HT1080 (cell line): ENCODE measurements at regions not wholly inside any gene's neighbourhood (a gene's known extent, or its start where the extent isn't known, plus 50 kb on each side); places are given as distances from the start of the nearest gene placed in this dataset.

Source experiments
- DNase-seq: peaks from one replicate; pipeline ENCODE4 v3.0.0-alpha.2; 2015; ENCODE audit warnings: low read depth

GRCh38 chr2:167900435-167901114, 346.8 kb downstream of the STK39 start:
- no peak for DNase-seq

- DNase-seq: no peak
Observed at GRCh38 chr2:167898340-167898739, 349.1 kb downstream of the STK39 start.

GRCh38 chr2:167891841-167892240, 355.6 kb downstream of the STK39 start:
- no peak for DNase-seq

GRCh38 chr2:167890739-167891138, 356.7 kb downstream of the STK39 start:
- DNase-seq: no peak

GRCh38 chr2:167880415-167880814, 367.0 kb downstream of the STK39 start:
- DNase-seq: no peak

- no peak for DNase-seq
Observed at GRCh38 chr2:167875529-167875928, 371.9 kb downstream of the STK39 start.

- no peak for DNase-seq
Observed at GRCh38 chr2:167874812-167875211, 372.6 kb downstream of the STK39 start.

GRCh38 chr2:167871286-167871685, 376.1 kb downstream of the STK39 start:
- no peak for DNase-seq

- DNase-seq: no peak
Observed at GRCh38 chr2:167869200-167869599, 378.2 kb downstream of the STK39 start.

- no peak for DNase-seq
Observed at GRCh38 chr2:167863377-167863776, 384.0 kb downstream of the STK39 start.

- DNase-seq: peak; percentile 89
Observed at GRCh38 chr2:167862782-167863181, 384.6 kb downstream of the STK39 start.

GRCh38 chr2:167862296-167862695, 385.1 kb downstream of the STK39 start:
- DNase-seq: no peak

GRCh38 chr2:167861574-167862193, 385.7 kb downstream of the STK39 start:
- no peak for DNase-seq

GRCh38 chr2:167860082-167860481, 387.3 kb downstream of the STK39 start:
- no peak for DNase-seq

- DNase-seq: no peak
Observed at GRCh38 chr2:167859676-167860075, 387.7 kb downstream of the STK39 start.

GRCh38 chr2:167858086-167858485, 389.3 kb downstream of the STK39 start:
- no peak for DNase-seq

GRCh38 chr2:167857416-167857815, 390.0 kb downstream of the STK39 start:
- DNase-seq: no peak

- DNase-seq: no peak
Observed at GRCh38 chr2:167856190-167856589, 391.2 kb downstream of the STK39 start.

GRCh38 chr2:167855211-167855610, 392.2 kb downstream of the STK39 start:
- DNase-seq: no peak

GRCh38 chr2:167853717-167854116, 393.7 kb downstream of the STK39 start:
- no peak for DNase-seq

GRCh38 chr2:167851876-167852275, 395.5 kb downstream of the STK39 start:
- DNase-seq: no peak

- DNase-seq: no peak
Observed at GRCh38 chr2:167851323-167851860, 396.0 kb downstream of the STK39 start.
